Naive thymus-derived CD4-positive, alpha-beta T cell (primary cell): ENCODE measurements at regions not wholly inside any gene's neighbourhood (a gene's known extent, or its start where the extent isn't known, plus 50 kb on each side); places are given as distances from the start of the nearest gene placed in this dataset.

Experiments used
- ATAC-seq: fragments of 150-1000 bp; cut with Tn5 transposase; 2 replicates; pipeline ENCODE4 v1.10.0; 2021; ENCODE audit warnings: mild to moderate bottlenecking, moderate library complexity
- CTCF ChIA-PET: fragments of 350-600 bp; sonication (Branson Sonifier 250); formaldehyde crosslinking; loops from one replicate; lab custom pipeline; 2021; ENCODE audit warnings: antibody characterized with exemption; lab: Charles Lee
- POLR2A ChIA-PET: fragments of 350-600 bp; sonication (Branson Sonifier 250); formaldehyde crosslinking; loops from one replicate; lab custom pipeline; 2021; ENCODE audit warnings: antibody characterized with exemption, inconsistent platforms; lab: Charles Lee
- DNase-seq, 9 donors: peaks; one replicate each; pipeline versions ENCODE4 v3.0.0 to v3.0.0-alpha.2; 2020 to 2022; ENCODE audit warnings: mixed read lengths in 1 of 9
- H3K27ac ChIP-seq: one replicate; pipeline ENCODE4 v1.7.0; 2013; ENCODE audit warnings: mild to moderate bottlenecking, low read depth, low read length, moderate library complexity
- H3K27me3 ChIP-seq, 2 donors: one replicate each; pipeline ENCODE4 v1.7.0; 2013; ENCODE audit warnings: low read length in 2 of 2, mild to moderate bottlenecking in 2 of 2, moderate library complexity in 2 of 2; ENCODE audit not compliant: control insufficient read depth in 2 of 2, insufficient read depth in 2 of 2
- H3K36me3 ChIP-seq, 3 experiments: 1 replicate in 2 of 3; 2 replicates in 1 of 3; pipeline ENCODE4 v1.7.0; 2013; ENCODE audit warnings: low read length in 3 of 3, mild to moderate bottlenecking in 3 of 3, moderate library complexity in 1 of 3; ENCODE audit not compliant: insufficient read depth in 3 of 3, control insufficient read depth in 2 of 3
- H3K4me1 ChIP-seq, 2 donors: one replicate each; pipeline ENCODE4 v1.7.0; 2013; ENCODE audit warnings: low read length in 2 of 2, mild to moderate bottlenecking in 2 of 2, moderate library complexity in 1 of 2; ENCODE audit not compliant: control insufficient read depth in 2 of 2, insufficient read depth in 2 of 2
- H3K4me3 ChIP-seq: 2 replicates; pipeline ENCODE4 v1.7.0; 2013; ENCODE audit warnings: mild to moderate bottlenecking, low read length
- H3K9me3 ChIP-seq, 3 experiments: 1 replicate in 2 of 3; 2 replicates in 1 of 3; pipeline ENCODE4 v1.7.0; 2013; ENCODE audit warnings: low read length in 3 of 3; ENCODE audit not compliant: control insufficient read depth in 2 of 3
- H3K27ac Mint-ChIP-seq, 9 donors: one replicate each; pipeline ENCODE4 v1.8.0; 2020 to 2022; ENCODE audit warnings: mixed read lengths in 9 of 9, mild to moderate bottlenecking in 8 of 9, moderate library complexity in 5 of 9, inconsistent platforms in 2 of 9
- H3K27me3 Mint-ChIP-seq, 5 donors: one replicate each; pipeline ENCODE4 v1.8.0; 2021 to 2022; ENCODE audit warnings: mixed read lengths in 5 of 5, mild to moderate bottlenecking in 1 of 5
- H3K36me3 Mint-ChIP-seq, 5 donors: one replicate each; pipeline ENCODE4 v1.8.0; 2020 to 2022; ENCODE audit warnings: mixed read lengths in 5 of 5, mild to moderate bottlenecking in 3 of 5, inconsistent platforms in 1 of 5
- H3K4me1 Mint-ChIP-seq, 7 donors: one replicate each; pipeline ENCODE4 v1.8.0; 2020 to 2022; ENCODE audit warnings: mixed read lengths in 7 of 7, mild to moderate bottlenecking in 3 of 7, inconsistent platforms in 1 of 7
- H3K4me3 Mint-ChIP-seq, 10 donors: one replicate each; pipeline ENCODE4 v1.8.0; 2020 to 2022; ENCODE audit warnings: mild to moderate bottlenecking in 10 of 10, mixed read lengths in 10 of 10, moderate library complexity in 6 of 10, inconsistent platforms in 2 of 10
- H3K9me3 Mint-ChIP-seq, 11 donors: one replicate each; pipeline ENCODE4 v1.8.0; 2020 to 2022; ENCODE audit warnings: mixed read lengths in 11 of 11, mild to moderate bottlenecking in 4 of 11, inconsistent platforms in 1 of 11, moderate library complexity in 1 of 11
- intact Hi-C, 2 donors: fragments of 100-400 bp; cut with micrococcal nuclease; formaldehyde crosslinking; loops; one replicate each; pipeline ENCODE4 v1.15.1; 2023

DNA sequence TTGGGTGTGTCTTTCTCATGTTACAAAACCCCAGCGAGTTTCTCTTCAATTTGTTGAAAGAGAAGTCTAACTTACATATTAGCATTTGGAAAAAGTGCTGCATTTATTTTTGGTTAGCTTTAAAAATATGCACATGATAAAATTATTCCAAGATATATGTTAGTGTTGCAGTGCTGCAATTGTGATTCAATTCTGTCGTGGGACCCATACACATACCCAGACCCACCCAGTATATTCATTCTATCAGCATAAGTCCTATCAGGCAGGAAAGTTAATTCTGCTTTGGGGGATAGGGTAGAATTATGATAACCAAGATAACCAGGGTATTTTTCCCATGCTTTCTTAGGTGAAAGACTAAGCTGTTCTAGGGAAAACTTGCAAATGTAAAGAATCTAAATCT, 313.5 kb downstream of the EPHA7 start:
- no peak for DNase-seq
- no peaks in the 10 kb centered on the region for H3K9me3 ChIP-seq
- CTCF ChIA-PET: no interaction called here
- ATAC-seq: no peak
- no peak overlapping the region for H3K27ac ChIP-seq
- no peak overlapping the region for H3K4me3 ChIP-seq
- H3K36me3 ChIP-seq: no peaks in the 10 kb centered on the region
- Mint-ChIP-seq H3K36me3 (no peaks in the 10 kb centered on the region), H3K9me3 (peaks cover 0 to 31% (median 5%) of the 10 kb centered on the region in 11 donors), H3K4me1 (no peaks in the 10 kb centered on the region), H3K27ac (no peak overlapping the region), H3K27me3 (no peaks in the 10 kb centered on the region), H3K4me3 (no peak overlapping the region)
- no peaks in the 10 kb centered on the region for H3K4me1 ChIP-seq
- intact Hi-C loops: no loop called here
- H3K27me3 ChIP-seq: no peaks in the 10 kb centered on the region
- POLR2A ChIA-PET: no interaction called here

DNA sequence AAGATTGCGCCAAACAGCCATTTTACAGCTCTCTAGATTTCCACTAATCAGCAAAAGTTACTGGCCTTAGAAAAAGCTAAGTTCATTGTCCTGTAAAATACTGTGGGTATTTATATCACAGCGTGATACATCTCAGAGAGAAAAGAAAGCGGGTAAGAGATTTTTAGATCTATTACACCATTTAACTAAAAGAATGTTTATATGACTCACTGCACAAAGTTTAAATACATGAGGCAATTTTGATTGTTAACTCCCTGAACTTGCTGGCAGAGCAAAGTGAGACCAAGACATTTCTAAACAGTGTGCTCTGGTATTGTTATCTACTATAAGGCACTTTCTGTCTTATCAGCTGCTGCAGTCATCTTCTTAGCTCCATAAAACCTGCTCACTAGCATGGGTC, 314.3 kb downstream of the EPHA7 start:
- H3K4me1 ChIP-seq: no peaks in the 10 kb centered on the region
- H3K27me3 ChIP-seq: no peaks in the 10 kb centered on the region
- no peaks in the 10 kb centered on the region for H3K27me3 Mint-ChIP-seq
- no peaks in the 10 kb centered on the region for H3K9me3 ChIP-seq
- no peak for DNase-seq
- H3K27ac ChIP-seq: no peak overlapping the region
- no peaks in the 10 kb centered on the region for H3K4me1 Mint-ChIP-seq
- no peaks in the 10 kb centered on the region for H3K36me3 ChIP-seq
- ATAC-seq: no peak
- ChIA-PET CTCF (no interaction called here), POLR2A (no interaction called here)
- H3K36me3 Mint-ChIP-seq: no peaks in the 10 kb centered on the region
- no peak overlapping the region for H3K27ac Mint-ChIP-seq
- intact Hi-C loops: no loop called here
- H3K4me3 ChIP-seq: no peak overlapping the region
- H3K4me3 Mint-ChIP-seq: no peak overlapping the region
- peaks cover 0 to 35% (median 7%) of the 10 kb centered on the region in 11 donors for H3K9me3 Mint-ChIP-seq

DNA sequence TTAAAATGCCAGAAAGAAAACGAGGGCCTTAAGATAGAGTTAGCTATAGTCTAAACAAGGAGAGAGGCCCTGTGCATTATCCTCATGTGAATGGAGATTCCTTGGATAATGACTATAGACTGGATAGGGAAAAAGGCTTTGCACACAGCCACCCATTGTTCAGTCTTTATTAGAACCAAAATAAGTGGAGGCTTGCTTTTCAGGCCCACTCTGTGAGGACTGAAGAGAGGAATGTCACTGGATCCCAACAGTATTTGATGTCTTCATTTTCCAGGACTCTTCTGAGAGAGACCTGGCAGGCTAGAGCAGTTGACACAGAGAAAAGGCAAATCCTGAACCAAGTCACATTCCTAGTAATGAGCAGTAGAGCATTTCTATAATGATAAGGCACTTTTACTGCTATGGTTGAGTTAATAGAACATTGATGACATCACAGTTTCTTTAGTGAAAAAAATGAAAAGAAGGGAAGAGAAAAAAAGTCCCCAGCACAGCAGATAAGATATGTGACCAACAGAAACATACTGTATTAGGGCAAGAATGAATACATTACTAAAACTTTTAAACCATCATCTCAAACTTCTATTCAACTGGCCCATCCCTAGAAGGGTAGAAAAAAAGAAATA, 315.1 kb downstream of the EPHA7 start:
- no peaks in the 10 kb centered on the region for H3K4me1 Mint-ChIP-seq
- ATAC-seq (no peak), DNase-seq (no peak)
- Histone ChIP-seq H3K27ac (no peak overlapping the region), H3K36me3 (no peaks in the 10 kb centered on the region), H3K4me3 (no peak overlapping the region), H3K27me3 (no peaks in the 10 kb centered on the region), H3K9me3 (no peaks in the 10 kb centered on the region), H3K4me1 (no peaks in the 10 kb centered on the region)
- intact Hi-C loops: no loop called here
- H3K27ac Mint-ChIP-seq: no peak overlapping the region
- peaks cover 0 to 30% (median 7%) of the 10 kb centered on the region in 11 donors for H3K9me3 Mint-ChIP-seq
- no peaks in the 10 kb centered on the region for H3K27me3 Mint-ChIP-seq
- no peaks in the 10 kb centered on the region for H3K36me3 Mint-ChIP-seq
- POLR2A ChIA-PET: no interaction called here
- no peak overlapping the region for H3K4me3 Mint-ChIP-seq
- CTCF ChIA-PET: no interaction called here

DNA sequence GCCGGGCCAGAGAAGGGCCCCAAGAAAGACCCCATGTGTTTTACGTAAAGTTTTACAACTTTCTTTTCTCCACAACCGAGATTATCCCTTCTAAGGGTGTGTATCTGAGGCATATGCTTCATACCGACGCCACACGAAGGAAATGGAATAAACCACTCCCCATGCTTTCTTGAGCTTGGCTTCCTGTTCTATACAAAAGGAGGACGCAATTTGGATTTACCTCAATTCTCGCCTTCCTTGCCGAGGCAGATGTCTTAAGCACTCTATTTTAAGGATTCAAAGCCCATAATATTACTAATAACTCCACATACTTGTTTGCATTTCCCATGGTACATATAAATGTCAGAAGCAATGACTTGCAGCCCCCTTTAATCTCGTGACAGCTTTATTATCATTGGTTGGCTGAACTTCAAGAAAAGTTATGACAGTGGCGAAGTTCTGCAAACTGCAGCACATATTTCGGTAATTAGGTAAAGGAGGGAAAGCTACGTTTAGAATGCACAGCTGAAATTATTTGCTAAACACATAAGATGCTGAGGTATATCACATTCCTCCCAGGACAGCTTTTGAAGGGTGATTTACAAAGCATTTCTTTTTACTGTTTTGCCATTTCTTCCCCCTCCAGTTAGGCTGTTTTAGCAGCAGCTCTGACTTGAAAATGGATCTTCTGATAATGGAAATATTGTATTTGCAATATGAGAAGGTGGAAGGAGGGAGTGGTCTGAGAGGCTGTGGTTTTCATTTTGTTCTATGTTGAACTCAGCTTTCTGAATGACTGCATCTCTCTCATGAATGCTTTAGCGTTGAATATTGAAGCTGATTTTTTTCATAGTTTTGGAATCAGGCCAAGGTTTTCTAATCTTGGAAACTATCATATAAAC, 330.5 kb downstream of the EPHA7 start:
- Mint-ChIP-seq H3K4me1 (no peaks in the 10 kb centered on the region), H3K4me3 (no peak overlapping the region), H3K9me3 (peaks cover 0 to 12% (median 0%) of the 10 kb centered on the region in 11 donors), H3K27me3 (no peaks in the 10 kb centered on the region), H3K36me3 (no peaks in the 10 kb centered on the region), H3K27ac (no peak overlapping the region)
- H3K27me3 ChIP-seq: no peaks in the 10 kb centered on the region
- no peaks in the 10 kb centered on the region for H3K4me1 ChIP-seq
- H3K4me3 ChIP-seq: no peak overlapping the region
- H3K27ac ChIP-seq: no peak overlapping the region
- ChIA-PET POLR2A (no interaction called here), CTCF (no interaction called here)
- intact Hi-C loops: no loop called here
- H3K9me3 ChIP-seq: no peaks in the 10 kb centered on the region
- DNase-seq (no peak), ATAC-seq (no peak)
- no peaks in the 10 kb centered on the region for H3K36me3 ChIP-seq

DNA sequence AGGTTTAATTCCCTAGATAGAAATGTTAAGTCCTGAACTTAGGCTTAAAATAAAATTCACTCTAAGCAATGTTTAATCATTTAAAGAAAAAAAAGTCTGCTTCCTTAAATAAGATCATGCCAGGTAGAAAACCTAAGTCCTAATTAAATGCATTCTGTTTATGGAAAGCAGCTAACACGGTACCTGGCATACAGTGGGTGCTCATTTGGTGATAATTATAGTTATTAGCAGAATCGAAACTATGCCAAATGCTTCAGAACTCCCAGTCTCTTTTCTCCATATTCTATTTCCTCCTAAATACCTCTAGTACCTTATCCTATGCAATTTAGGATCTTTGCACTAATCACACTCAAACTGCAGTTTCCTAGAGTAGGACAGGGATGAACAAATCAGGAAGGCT, 331.8 kb downstream of the EPHA7 start:
- no peaks in the 10 kb centered on the region for H3K36me3 ChIP-seq
- no peaks in the 10 kb centered on the region for H3K9me3 ChIP-seq
- no peaks in the 10 kb centered on the region for H3K4me1 Mint-ChIP-seq
- H3K27me3 Mint-ChIP-seq: no peaks in the 10 kb centered on the region
- peaks cover 0 to 12% (median 0%) of the 10 kb centered on the region in 11 donors for H3K9me3 Mint-ChIP-seq
- ChIA-PET POLR2A (no interaction called here), CTCF (no interaction called here)
- no peak overlapping the region for H3K27ac ChIP-seq
- intact Hi-C loops: no loop called here
- H3K4me1 ChIP-seq: no peaks in the 10 kb centered on the region
- ATAC-seq (no peak), DNase-seq (no peak)
- no peaks in the 10 kb centered on the region for H3K36me3 Mint-ChIP-seq
- no peak overlapping the region for H3K4me3 ChIP-seq
- H3K27me3 ChIP-seq: no peaks in the 10 kb centered on the region
- no peak overlapping the region for H3K27ac Mint-ChIP-seq
- H3K4me3 Mint-ChIP-seq: no peak overlapping the region

DNA sequence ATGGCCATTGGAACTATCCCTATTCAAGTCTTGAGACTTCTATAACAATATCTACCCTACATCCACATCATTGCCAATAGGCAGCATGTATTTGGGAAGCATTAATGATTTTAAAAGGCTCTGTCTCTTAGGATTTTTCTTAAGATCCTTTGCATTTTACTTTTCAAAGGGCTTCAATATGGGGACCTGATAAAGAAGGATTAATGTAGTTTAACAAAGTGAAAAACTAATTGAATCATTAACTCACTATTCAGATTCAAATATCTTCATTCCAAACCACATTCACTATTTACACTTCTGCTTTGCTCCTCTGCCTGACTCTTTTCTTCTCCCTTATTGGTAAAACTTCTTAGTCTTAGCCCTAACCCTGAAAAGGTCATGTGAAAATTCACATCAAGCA, 333.0 kb downstream of the EPHA7 start:
- Mint-ChIP-seq H3K36me3 (no peaks in the 10 kb centered on the region), H3K27ac (no peak overlapping the region), H3K4me3 (no peak overlapping the region), H3K27me3 (no peaks in the 10 kb centered on the region), H3K9me3 (peaks cover 0 to 12% (median 0%) of the 10 kb centered on the region in 11 donors), H3K4me1 (no peaks in the 10 kb centered on the region)
- Histone ChIP-seq H3K4me1 (no peaks in the 10 kb centered on the region), H3K27me3 (no peaks in the 10 kb centered on the region), H3K27ac (no peak overlapping the region), H3K4me3 (no peak overlapping the region), H3K36me3 (no peaks in the 10 kb centered on the region), H3K9me3 (no peaks in the 10 kb centered on the region)
- POLR2A ChIA-PET: no interaction called here
- DNase-seq (no peak), ATAC-seq (no peak)
- intact Hi-C loops: no loop called here
- CTCF ChIA-PET: no interaction called here
